HepG2 (cell line): ENCODE measurements at regions not wholly inside any gene's neighbourhood (a gene's known extent, or its start where the extent isn't known, plus 50 kb on each side); places are given as distances from the start of the nearest gene placed in this dataset.
A peak's percentile ranks its signal among the peaks of the same experiment; 100 is the strongest.

Experiments
- JUNB ChIP-seq: sonication (generic); formaldehyde crosslinking; IDR thresholded peaks from 2 replicates; pipeline ENCODE4 v1.8.0; 2022; ENCODE audit warnings: missing genetic modification reagents, mild to moderate bottlenecking, borderline replicate concordance
- NR3C1 ChIP-seq: sonication (generic); formaldehyde crosslinking; IDR thresholded peaks from 2 replicates; pipeline ENCODE4 v1.4.0; 2020; ENCODE audit warnings: missing genetic modification reagents
- PATZ1 ChIP-seq: sonication (generic); formaldehyde crosslinking; IDR thresholded peaks from 2 replicates; pipeline ENCODE4 v1.4.0; 2020; ENCODE audit warnings: missing genetic modification reagents
- SKI ChIP-seq: fragments of 450-650 bp; IDR thresholded peaks from one replicate; pipeline ENCODE4 v1.6.1; 2018; ENCODE audit warnings: mild to moderate bottlenecking; ENCODE audit not compliant: partially characterized antibody
- SMAD3 ChIP-seq: sonication (generic); formaldehyde crosslinking; IDR thresholded peaks from 2 replicates; pipeline ENCODE4 v1.4.0; 2020; ENCODE audit warnings: missing genetic modification reagents
- TCF12 ChIP-seq, 2 experiments: fragments of 450-650 bp in 1 of 2; sonication (generic) in 1 of 2; formaldehyde crosslinking in 1 of 2; IDR thresholded peaks; 2 replicates each; pipeline versions ENCODE4 v1.6.1 to v1.8.0; 2017 to 2022; ENCODE audit warnings: antibody characterized with exemption in 1 of 2, mild to moderate bottlenecking in 1 of 2, missing genetic modification reagents in 1 of 2, moderate library complexity in 1 of 2
- U2AF1 ChIP-seq: fragments of 200-400 bp; formaldehyde crosslinking; optimal IDR thresholded peaks from 2 replicates; pipeline ENCODE3; 2017; ENCODE audit warnings: mild to moderate bottlenecking, low read depth, low read length
- YY1 ChIP-seq: IDR thresholded peaks from 2 replicates; pipeline ENCODE4 v1.6.1; 2011; ENCODE audit warnings: low read length, low read depth, moderate library complexity, mild to moderate bottlenecking; ENCODE audit not compliant: insufficient read depth, insufficient replicate concordance
- ZMYM2 ChIP-seq: sonication (generic); formaldehyde crosslinking; IDR thresholded peaks from 2 replicates; pipeline ENCODE4 v1.8.0; 2022; ENCODE audit warnings: mild to moderate bottlenecking, missing genetic modification reagents
- ZNF260 ChIP-seq: sonication (generic); formaldehyde crosslinking; IDR thresholded peaks from 2 replicates; pipeline ENCODE4 v1.4.0; 2020; ENCODE audit warnings: missing genetic modification reagents, low read depth, mild to moderate bottlenecking, borderline replicate concordance
- ZNF564 ChIP-seq: sonication (generic); formaldehyde crosslinking; IDR thresholded peaks from 2 replicates; pipeline ENCODE4 v1.8.1; 2023; ENCODE audit warnings: mild to moderate bottlenecking, missing genetic modification reagents
- ZNF616 ChIP-seq: sonication (generic); formaldehyde crosslinking; IDR thresholded peaks from 2 replicates; pipeline ENCODE4 v1.5.0; 2020; ENCODE audit warnings: low read depth, mild to moderate bottlenecking, missing genetic modification reagents
- ZNF629 ChIP-seq: sonication (generic); formaldehyde crosslinking; conservative IDR thresholded peaks from 2 replicates; pipeline ENCODE4 v1.5.0; 2020; ENCODE audit warnings: missing genetic modification reagents
- TF ChIP-seq, protein P1 (sequence below), 2 experiments: sonication (generic) in 1 of 2; formaldehyde crosslinking in 1 of 2; IDR thresholded peaks; 2 replicates each; pipeline versions ENCODE4 v1.6.1 to v1.9.0; 2014 to 2022; ENCODE audit warnings: antibody characterized with exemption in 1 of 2, borderline replicate concordance in 1 of 2, inconsistent platforms in 1 of 2, low read depth in 1 of 2, missing genetic modification reagents in 1 of 2
- TF ChIP-seq, protein P2 (sequence below): IDR thresholded peaks from 2 replicates; pipeline ENCODE4 v1.6.1; 2012; ENCODE audit warnings: low read length, improper control_type of control experiment

DNA sequence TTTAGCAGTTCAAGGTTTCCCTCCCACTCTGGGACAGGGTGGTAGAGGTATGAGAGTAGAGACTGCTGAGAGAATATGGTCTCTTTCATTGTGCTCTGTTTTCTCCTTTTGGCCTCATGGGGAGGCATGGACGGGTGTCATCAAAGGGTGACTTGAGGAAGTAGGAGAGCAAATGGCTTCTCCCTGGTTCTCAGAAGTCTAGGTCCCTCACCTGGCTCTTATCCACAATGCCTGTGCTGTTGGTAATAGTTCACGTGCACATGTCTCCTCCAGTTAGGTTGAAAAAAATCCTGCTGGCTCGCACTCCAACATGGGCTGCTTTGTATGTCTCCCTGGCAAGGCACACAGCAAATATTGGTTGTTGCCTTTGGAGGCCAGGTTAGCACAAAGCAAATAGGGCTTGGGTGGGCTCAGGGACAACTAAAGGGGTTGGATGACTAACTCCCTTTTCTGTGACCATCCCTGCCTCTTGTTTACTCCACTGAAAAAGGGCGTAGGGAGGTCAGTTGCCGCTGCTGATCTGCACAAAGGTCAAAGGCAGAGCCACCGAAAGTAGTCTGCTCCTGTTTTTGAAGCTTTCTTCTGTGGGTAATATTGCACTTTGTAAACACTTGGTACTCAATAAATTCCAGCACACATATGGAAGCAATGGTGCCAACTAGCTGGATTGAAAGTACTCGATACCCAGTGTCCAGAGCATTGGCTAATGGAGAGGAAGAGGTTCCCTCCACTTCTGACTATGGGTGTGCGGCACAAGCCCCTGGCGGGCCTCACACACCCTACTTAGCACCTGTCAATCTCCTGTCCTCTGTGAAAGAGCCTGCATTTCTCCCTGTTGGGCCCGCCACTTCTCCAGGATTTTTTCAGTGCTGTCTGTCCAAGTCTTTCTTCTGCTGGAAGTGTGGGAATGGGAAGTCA, 121.8 kb downstream of the SLC38A6 start (continued):
- TF ChIP-seq, protein P1, sequence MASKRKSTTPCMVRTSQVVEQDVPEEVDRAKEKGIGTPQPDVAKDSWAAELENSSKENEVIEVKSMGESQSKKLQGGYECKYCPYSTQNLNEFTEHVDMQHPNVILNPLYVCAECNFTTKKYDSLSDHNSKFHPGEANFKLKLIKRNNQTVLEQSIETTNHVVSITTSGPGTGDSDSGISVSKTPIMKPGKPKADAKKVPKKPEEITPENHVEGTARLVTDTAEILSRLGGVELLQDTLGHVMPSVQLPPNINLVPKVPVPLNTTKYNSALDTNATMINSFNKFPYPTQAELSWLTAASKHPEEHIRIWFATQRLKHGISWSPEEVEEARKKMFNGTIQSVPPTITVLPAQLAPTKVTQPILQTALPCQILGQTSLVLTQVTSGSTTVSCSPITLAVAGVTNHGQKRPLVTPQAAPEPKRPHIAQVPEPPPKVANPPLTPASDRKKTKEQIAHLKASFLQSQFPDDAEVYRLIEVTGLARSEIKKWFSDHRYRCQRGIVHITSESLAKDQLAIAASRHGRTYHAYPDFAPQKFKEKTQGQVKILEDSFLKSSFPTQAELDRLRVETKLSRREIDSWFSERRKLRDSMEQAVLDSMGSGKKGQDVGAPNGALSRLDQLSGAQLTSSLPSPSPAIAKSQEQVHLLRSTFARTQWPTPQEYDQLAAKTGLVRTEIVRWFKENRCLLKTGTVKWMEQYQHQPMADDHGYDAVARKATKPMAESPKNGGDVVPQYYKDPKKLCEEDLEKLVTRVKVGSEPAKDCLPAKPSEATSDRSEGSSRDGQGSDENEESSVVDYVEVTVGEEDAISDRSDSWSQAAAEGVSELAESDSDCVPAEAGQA (IDR thresholded peaks at IDR 0.05; ENCODE audit: low read depth), result 0 out of 2 replicates have a peak, but pooled peaks have one; percentile 28
- TF ChIP-seq, protein P1 (CRISPR knock-in tag; IDR thresholded peaks at IDR 0.05; ENCODE audit: borderline replicate concordance), result no peak
- peak; percentile 88 for TF ChIP-seq SMAD3 (CRISPR knock-in tag)
- TF ChIP-seq JUNB (CRISPR knock-in tag), result peak; percentile 51; the same call in 1 of the 2 replicates
- no peak for TF ChIP-seq ZNF616 (CRISPR knock-in tag)
- TF ChIP-seq YY1, result peak; percentile 6
- peak; percentile 92 for TF ChIP-seq PATZ1 (CRISPR knock-in tag)
- peak; percentile 73; the same call in 1 of the 2 replicates for TF ChIP-seq ZMYM2
- TF ChIP-seq ZNF564, result peak; percentile 86
- TF ChIP-seq NR3C1, result no peak
- TF ChIP-seq TCF12 (IDR thresholded peaks at IDR 0.05), result no peak
- TF ChIP-seq TCF12 (CRISPR knock-in tag; IDR thresholded peaks at IDR 0.05), result peak; percentile 50; the same call in 1 of the 2 replicates
- peak; percentile 98 for TF ChIP-seq SKI
- TF ChIP-seq ZNF260 (CRISPR knock-in tag), result no peak
- TF ChIP-seq, protein P2, sequence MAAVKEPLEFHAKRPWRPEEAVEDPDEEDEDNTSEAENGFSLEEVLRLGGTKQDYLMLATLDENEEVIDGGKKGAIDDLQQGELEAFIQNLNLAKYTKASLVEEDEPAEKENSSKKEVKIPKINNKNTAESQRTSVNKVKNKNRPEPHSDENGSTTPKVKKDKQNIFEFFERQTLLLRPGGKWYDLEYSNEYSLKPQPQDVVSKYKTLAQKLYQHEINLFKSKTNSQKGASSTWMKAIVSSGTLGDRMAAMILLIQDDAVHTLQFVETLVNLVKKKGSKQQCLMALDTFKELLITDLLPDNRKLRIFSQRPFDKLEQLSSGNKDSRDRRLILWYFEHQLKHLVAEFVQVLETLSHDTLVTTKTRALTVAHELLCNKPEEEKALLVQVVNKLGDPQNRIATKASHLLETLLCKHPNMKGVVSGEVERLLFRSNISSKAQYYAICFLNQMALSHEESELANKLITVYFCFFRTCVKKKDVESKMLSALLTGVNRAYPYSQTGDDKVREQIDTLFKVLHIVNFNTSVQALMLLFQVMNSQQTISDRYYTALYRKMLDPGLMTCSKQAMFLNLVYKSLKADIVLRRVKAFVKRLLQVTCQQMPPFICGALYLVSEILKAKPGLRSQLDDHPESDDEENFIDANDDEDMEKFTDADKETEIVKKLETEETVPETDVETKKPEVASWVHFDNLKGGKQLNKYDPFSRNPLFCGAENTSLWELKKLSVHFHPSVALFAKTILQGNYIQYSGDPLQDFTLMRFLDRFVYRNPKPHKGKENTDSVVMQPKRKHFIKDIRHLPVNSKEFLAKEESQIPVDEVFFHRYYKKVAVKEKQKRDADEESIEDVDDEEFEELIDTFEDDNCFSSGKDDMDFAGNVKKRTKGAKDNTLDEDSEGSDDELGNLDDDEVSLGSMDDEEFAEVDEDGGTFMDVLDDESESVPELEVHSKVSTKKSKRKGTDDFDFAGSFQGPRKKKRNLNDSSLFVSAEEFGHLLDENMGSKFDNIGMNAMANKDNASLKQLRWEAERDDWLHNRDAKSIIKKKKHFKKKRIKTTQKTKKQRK, result no peak
- no peak for TF ChIP-seq U2AF1
- peak; percentile 36; the same call in 1 of the 2 replicates for TF ChIP-seq ZNF629
